ENCODE measurements at regions not wholly inside any gene's neighbourhood (a gene's known extent, or its start where the extent isn't known, plus 50 kb on each side); places are given as distances from the start of the nearest gene placed in this dataset.

DNA sequence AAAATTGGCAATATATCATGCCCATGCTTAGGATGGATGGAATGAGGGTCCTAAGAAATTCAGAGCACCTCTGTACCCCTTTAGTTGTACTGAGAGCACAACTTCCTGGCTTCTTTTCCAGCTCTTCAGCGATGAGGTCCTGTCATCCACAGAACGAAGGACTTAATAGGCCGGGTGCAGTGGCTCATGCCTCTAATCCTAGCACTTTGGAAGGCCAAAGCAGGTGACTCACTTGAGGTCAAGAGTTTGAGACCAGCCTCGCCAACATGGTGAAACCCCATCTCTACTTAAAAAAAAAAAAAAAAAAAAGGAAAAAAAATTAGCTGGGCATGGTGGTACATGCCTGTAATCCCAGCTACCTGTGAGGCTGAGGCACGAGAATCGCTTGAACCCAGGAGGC, 125.3 kb upstream of the BMAL1 start:
- TF ChIP-seq CTCF (IDR thresholded peaks at IDR 0.05 in 4 of 5, conservative IDR thresholded peaks at IDR 0.05 in 1 of 5) (no peak), POLR2A (IDR thresholded peaks at IDR 0.05) (no peak)
